HG03520 (cell line): ENCODE measurements at regions not wholly inside any gene's neighbourhood (a gene's known extent, or its start where the extent isn't known, plus 50 kb on each side); places are given as distances from the start of the nearest gene placed in this dataset.

ENCODE experiments used
- ATAC-seq: cut with Tn5 transposase; IDR thresholded peaks from one replicate; pipeline ENCODE4 v1.9.1; 2021; ENCODE audit warnings: mild to moderate bottlenecking, moderate library complexity; ENCODE audit not compliant: unreplicated experiment

GRCh38 chr5:107219993-107220392, 450.7 kb downstream of the EFNA5 start:
- no peak for ATAC-seq

GRCh38 chr5:107218457-107219193, 452.1 kb downstream of the EFNA5 start:
- ATAC-seq = no peak

- no peak for ATAC-seq
These were observed 453.0 kb downstream of the EFNA5 start for GRCh38 chr5:107217721-107218130.

GRCh38 chr5:107216587-107216986, 454.1 kb downstream of the EFNA5 start:
- peak; percentile 39 for ATAC-seq

GRCh38 chr5:107215611-107216010, 455.1 kb downstream of the EFNA5 start:
- no peak for ATAC-seq

- ATAC-seq = no peak
These were observed 457.7 kb downstream of the EFNA5 start for GRCh38 chr5:107213025-107213424.

- no peak for ATAC-seq
These were observed 459.1 kb downstream of the EFNA5 start for GRCh38 chr5:107211630-107212029.

- ATAC-seq = no peak
These were observed 461.9 kb downstream of the EFNA5 start for GRCh38 chr5:107208867-107209266.

GRCh38 chr5:107204413-107204812, 466.3 kb downstream of the EFNA5 start:
- ATAC-seq = no peak

GRCh38 chr5:107203243-107203642, 467.5 kb downstream of the EFNA5 start:
- no peak for ATAC-seq

GRCh38 chr5:107199756-107200155, 471.0 kb downstream of the EFNA5 start:
- no peak for ATAC-seq

GRCh38 chr5:107196500-107197059, 474.2 kb downstream of the EFNA5 start:
- no peak for ATAC-seq

- ATAC-seq = no peak
These were observed 474.8 kb downstream of the EFNA5 start for GRCh38 chr5:107195890-107196395.

- no peak for ATAC-seq
These were observed 485.9 kb downstream of the EFNA5 start for GRCh38 chr5:107184871-107185270.

- no peak for ATAC-seq
These were observed 486.7 kb downstream of the EFNA5 start for GRCh38 chr5:107184066-107184465.

- ATAC-seq = no peak
These were observed 500.1 kb downstream of the EFNA5 start for GRCh38 chr5:107170620-107171019.

- ATAC-seq = no peak
These were observed 500.9 kb downstream of the EFNA5 start for GRCh38 chr5:107169867-107170266.

GRCh38 chr5:107168848-107169752, 501.6 kb downstream of the EFNA5 start:
- ATAC-seq = no peak

GRCh38 chr5:107168086-107168485, 502.7 kb downstream of the EFNA5 start:
- ATAC-seq = no peak

GRCh38 chr5:107165296-107165695, 505.4 kb downstream of the EFNA5 start:
- ATAC-seq = no peak

GRCh38 chr5:107157809-107158208, 512.9 kb downstream of the EFNA5 start:
- ATAC-seq = no peak
